Gastroesophageal sphincter (tissue), 3 donors: ENCODE measurements at regions not wholly inside any gene's neighbourhood (a gene's known extent, or its start where the extent isn't known, plus 50 kb on each side); places are given as distances from the start of the nearest gene placed in this dataset.

Experiments
- CTCF ChIP-seq, 4 experiments: fragments of 200-600 bp in 2 of 4; fragments of 450-650 bp in 2 of 4; sonication (generic) in 1 of 4; IDR thresholded peaks; one replicate each; pipeline ENCODE4 v1.5.1; 2017 to 2019; ENCODE audit warnings: antibody characterized with exemption in 4 of 4, mild to moderate bottlenecking in 2 of 4, moderate library complexity in 2 of 4
- POLR2A ChIP-seq, 2 donors: fragments of 450-650 bp; IDR thresholded peaks; one replicate each; pipeline ENCODE4 v1.6.1; 2017; ENCODE audit warnings: antibody characterized with exemption in 2 of 2, mild to moderate bottlenecking in 2 of 2, moderate library complexity in 1 of 2

DNA sequence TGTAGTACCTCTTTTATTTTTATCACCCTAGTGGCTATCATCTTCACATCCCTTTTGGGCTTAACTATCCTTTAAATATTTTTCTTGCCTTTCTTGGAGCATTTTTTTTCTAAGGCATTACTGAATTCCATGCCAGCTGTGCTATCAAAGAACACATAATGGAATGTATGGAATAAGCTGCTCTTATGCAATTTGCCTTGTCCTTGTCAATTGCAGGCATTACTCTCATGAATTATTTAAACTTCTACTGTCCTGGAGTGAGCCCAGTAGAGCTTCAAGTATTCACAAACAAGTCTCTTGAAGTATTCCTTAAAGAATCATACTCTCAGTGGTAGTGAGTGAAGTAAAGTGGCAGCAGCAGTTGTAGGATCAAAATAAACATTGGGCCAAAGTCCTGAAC is 144.6 kb upstream of the IGFBP7 start:
- TF ChIP-seq CTCF (IDR thresholded peaks at IDR 0.05): no peak
- TF ChIP-seq POLR2A (IDR thresholded peaks at IDR 0.05): no peak
